Epithelial cell of esophagus (primary cell): ENCODE measurements at regions not wholly inside any gene's neighbourhood (a gene's known extent, or its start where the extent isn't known, plus 50 kb on each side); places are given as distances from the start of the nearest gene placed in this dataset.
A peak's percentile ranks its signal among the peaks of the same experiment; 100 is the strongest.

ENCODE experiments used
- DNase-seq: peaks from one replicate; pipeline ENCODE4 v3.0.0; 2010; ENCODE audit warnings: low read depth
- H3K4me3 ChIP-seq: 2 replicates; pipeline ENCODE4 v1.5.1; 2011; ENCODE audit warnings: mild to moderate bottlenecking, low read length, control low read depth
- CTCF ChIP-seq: IDR thresholded peaks from 2 replicates; pipeline ENCODE4 v1.5.1; 2011; ENCODE audit warnings: low read depth, mild to moderate bottlenecking, low read length, control low read depth, inconsistent platforms; ENCODE audit not compliant: insufficient read depth; ENCODE audit errors: missing control alignments

GRCh38 chr4:124276461-124276860 lies 436.1 kb downstream of the ANKRD50 start:
- no peak for TF ChIP-seq CTCF
- no peak for DNase-seq
- no peak overlapping the region for H3K4me3 ChIP-seq

GRCh38 chr4:124277691-124278090 lies 434.8 kb downstream of the ANKRD50 start:
- no peak for DNase-seq
- H3K4me3 ChIP-seq = no peak overlapping the region
- TF ChIP-seq CTCF = no peak

- peak; percentile 13 for DNase-seq
- H3K4me3 ChIP-seq = no peak overlapping the region
- TF ChIP-seq CTCF = no peak
Measured at GRCh38 chr4:124278477-124278876, 434.1 kb downstream of the ANKRD50 start.

GRCh38 chr4:124279741-124280140 lies 432.8 kb downstream of the ANKRD50 start:
- TF ChIP-seq CTCF = no peak
- DNase-seq = no peak
- no peak overlapping the region for H3K4me3 ChIP-seq

- peak; percentile 80 for DNase-seq
- TF ChIP-seq CTCF = no peak
- H3K4me3 ChIP-seq = no peak overlapping the region
Measured at GRCh38 chr4:124282301-124282898, 430.1 kb downstream of the ANKRD50 start.

GRCh38 chr4:124288706-124289486 lies 423.6 kb downstream of the ANKRD50 start:
- no peak for TF ChIP-seq CTCF
- no peak for DNase-seq

More at GRCh38 chr4:124288706-124289486, 423.6 kb downstream of the ANKRD50 start:
- no peak overlapping the region for H3K4me3 ChIP-seq
